ENCODE measurements at regions not wholly inside any gene's neighbourhood (a gene's known extent, or its start where the extent isn't known, plus 50 kb on each side); places are given as distances from the start of the nearest gene placed in this dataset.

- H3K79me2 ChIP-seq (ENCODE audit: insufficient read depth, low read length) = no peaks in the 10 kb centered on the region
- no peak overlapping the region for H3K27ac Mint-ChIP-seq
- no peaks in the 10 kb centered on the region for H3K4me1 Mint-ChIP-seq
- H3K36me3 Mint-ChIP-seq = no peaks in the 10 kb centered on the region
- no peaks in the 10 kb centered on the region for H3K27me3 Mint-ChIP-seq (ENCODE audit: low read depth in 3 of 3)
- no peak overlapping the region for H3K27ac ChIP-seq (ENCODE audit: low read depth in 1 of 2, low read length in 2 of 2)
- no peak for DNase-seq
- H3K9me3 ChIP-seq (replicated peaks in 1 of 2; ENCODE audit: control insufficient read depth in 1 of 2, insufficient read depth in 1 of 2, low read length in 2 of 2) = no peaks in the 10 kb centered on the region
- no peaks in the 10 kb centered on the region for H3K27me3 ChIP-seq (ENCODE audit: control insufficient read depth in 2 of 2, insufficient read depth in 2 of 2, low read length in 2 of 2)
- no peak overlapping the region for H3K9ac ChIP-seq (ENCODE audit: insufficient read depth, low read length, poor library complexity, severe bottlenecking)
- H3K9me3 Mint-ChIP-seq = peaks cover 0 to 5% (median 0%) of the 10 kb centered on the region in 7 donors
- no peak overlapping the region for H3K4me2 ChIP-seq (replicated peaks; ENCODE audit: extremely low read depth, low read length, poor library complexity, severe bottlenecking)
- H3K4me3 Mint-ChIP-seq = no peak overlapping the region
- WGBS (ENCODE audit: insufficient coverage) = 100% methylated on average over 2 of the region's 4 CpGs
- no peaks in the 10 kb centered on the region for H3K4me1 ChIP-seq (ENCODE audit: control insufficient read depth in 1 of 2, insufficient read depth in 2 of 2, low read length in 2 of 2)
- no peak overlapping the region for H2AFZ ChIP-seq (ENCODE audit: insufficient read depth, low read depth, low read length, poor library complexity, severe bottlenecking)
- H3K4me3 ChIP-seq (replicated peaks in 1 of 3; ENCODE audit: low read depth in 2 of 3, low read length in 3 of 3) = no peak overlapping the region
- intact Hi-C loops (cut with micrococcal nuclease) = no loop called here
- no peak for TF ChIP-seq CTCF (IDR thresholded peaks at IDR 0.05)
- no peaks in the 10 kb centered on the region for H3K36me3 ChIP-seq (replicated peaks in 1 of 2; ENCODE audit: control insufficient read depth in 1 of 2, insufficient read depth in 2 of 2, low read length in 2 of 2)
- H4K20me1 ChIP-seq (ENCODE audit: insufficient read depth, low read length) = no peaks in the 10 kb centered on the region
These were observed 555.5 kb upstream of the LRRTM4 start for GRCh38 chr2:78077633-78078032.

- H4K20me1 ChIP-seq (ENCODE audit: insufficient read depth, low read length) = no peaks in the 10 kb centered on the region
- H3K27ac ChIP-seq (ENCODE audit: low read depth in 1 of 2, low read length in 2 of 2) = no peak overlapping the region
- H3K27me3 Mint-ChIP-seq (ENCODE audit: low read depth in 3 of 3) = no peaks in the 10 kb centered on the region
- H2AFZ ChIP-seq (ENCODE audit: insufficient read depth, low read depth, low read length, poor library complexity, severe bottlenecking) = no peak overlapping the region
- no peak overlapping the region for H3K4me2 ChIP-seq (replicated peaks; ENCODE audit: extremely low read depth, low read length, poor library complexity, severe bottlenecking)
- no peaks in the 10 kb centered on the region for H3K79me2 ChIP-seq (ENCODE audit: insufficient read depth, low read length)
- H3K27ac Mint-ChIP-seq = no peak overlapping the region
- H3K9ac ChIP-seq (ENCODE audit: insufficient read depth, low read length, poor library complexity, severe bottlenecking) = no peak overlapping the region
- DNase-seq = no peak
- H3K4me3 ChIP-seq (replicated peaks in 1 of 3; ENCODE audit: low read depth in 2 of 3, low read length in 3 of 3) = no peak overlapping the region
- no peaks in the 10 kb centered on the region for H3K9me3 ChIP-seq (replicated peaks in 1 of 2; ENCODE audit: control insufficient read depth in 1 of 2, insufficient read depth in 1 of 2, low read length in 2 of 2)
- H3K4me1 Mint-ChIP-seq = no peaks in the 10 kb centered on the region
- no peak overlapping the region for H3K4me3 Mint-ChIP-seq
- no peak for TF ChIP-seq CTCF (IDR thresholded peaks at IDR 0.05)
- no peaks in the 10 kb centered on the region for H3K36me3 Mint-ChIP-seq
- no peaks in the 10 kb centered on the region for H3K27me3 ChIP-seq (ENCODE audit: control insufficient read depth in 2 of 2, insufficient read depth in 2 of 2, low read length in 2 of 2)
- intact Hi-C loops (cut with micrococcal nuclease) = no loop called here
- H3K4me1 ChIP-seq (ENCODE audit: control insufficient read depth in 1 of 2, insufficient read depth in 2 of 2, low read length in 2 of 2) = no peaks in the 10 kb centered on the region
- peaks cover 0 to 7% (median 0%) of the 10 kb centered on the region in 7 donors for H3K9me3 Mint-ChIP-seq
- no peaks in the 10 kb centered on the region for H3K36me3 ChIP-seq (replicated peaks in 1 of 2; ENCODE audit: control insufficient read depth in 1 of 2, insufficient read depth in 2 of 2, low read length in 2 of 2)
- no CpG with 5 or more reads among the region's 2 CpGs for WGBS (ENCODE audit: insufficient coverage)
These were observed 560.4 kb upstream of the LRRTM4 start for GRCh38 chr2:78082555-78082954.

All from CD14-positive monocyte (primary cell).